WTC11 (cell line): ENCODE measurements at regions not wholly inside any gene's neighbourhood (a gene's known extent, or its start where the extent isn't known, plus 50 kb on each side); places are given as distances from the start of the nearest gene placed in this dataset.
"Not testable (repeated sequence)": the region's sequence is repeated elsewhere in the genome, so short reads cannot be mapped to it uniquely, and the experiment has no call there.

Source experiments
- ATAC-seq: fragments of 200-7000 bp; cut with Tn5 transposase; 2 replicates; pipeline ENCODE4 v1.10.0; 2021; ENCODE audit warnings: mild to moderate bottlenecking, moderate library complexity
- CTCF ChIA-PET: fragments of 300-600 bp; sonication (Branson Sonifier 250); formaldehyde crosslinking; loops from one replicate; lab custom pipeline; 2021; ENCODE audit warnings: antibody characterized with exemption; lab: Charles Lee
- POLR2A ChIA-PET: fragments of 350-600 bp; sonication (Branson Sonifier 250); formaldehyde crosslinking; loops from one replicate; lab custom pipeline; 2021; ENCODE audit warnings: antibody characterized with exemption; lab: Charles Lee
- DNase-seq: peaks from one replicate; pipeline ENCODE4 v3.0.0; 2021; ENCODE audit warnings: low spot score
- H3K27ac Mint-ChIP-seq: 2 replicates; pipeline ENCODE4 v1.8.0; 2021; ENCODE audit warnings: mixed read lengths
- H3K27me3 Mint-ChIP-seq: 2 replicates; pipeline ENCODE4 v1.8.0; 2021; ENCODE audit warnings: low read depth, mild to moderate bottlenecking, moderate library complexity, mixed read lengths
- H3K36me3 Mint-ChIP-seq: 2 replicates; pipeline ENCODE4 v1.8.0; 2021; ENCODE audit warnings: mixed read lengths
- H3K4me1 Mint-ChIP-seq: 2 replicates; pipeline ENCODE4 v1.8.0; 2022; ENCODE audit warnings: mixed read lengths
- H3K4me3 Mint-ChIP-seq: 2 replicates; pipeline ENCODE4 v1.8.0; 2021; ENCODE audit warnings: mild to moderate bottlenecking, moderate library complexity, mixed read lengths
- H3K9me3 Mint-ChIP-seq: 2 replicates; pipeline ENCODE4 v1.8.0; 2021; ENCODE audit warnings: mixed read lengths
- AFF4 ChIP-seq: sonication (generic); formaldehyde crosslinking; IDR thresholded peaks from 2 replicates; pipeline ENCODE4 v1.8.1; 2023; ENCODE audit warnings: mild to moderate bottlenecking, missing genetic modification reagents, borderline replicate concordance
- ATF1 ChIP-seq: sonication (generic); formaldehyde crosslinking; IDR thresholded peaks from 2 replicates; pipeline ENCODE4 v1.8.1; 2023; ENCODE audit warnings: mild to moderate bottlenecking, moderate library complexity, missing genetic modification reagents
- ATF3 ChIP-seq: sonication (generic); formaldehyde crosslinking; conservative IDR thresholded peaks from 2 replicates; pipeline ENCODE4 v1.8.1; 2022; ENCODE audit warnings: mild to moderate bottlenecking, missing genetic modification reagents
- ELF4 ChIP-seq: sonication (generic); formaldehyde crosslinking; IDR thresholded peaks from 2 replicates; pipeline ENCODE4 v1.8.1; 2022; ENCODE audit warnings: low read depth, mild to moderate bottlenecking, moderate library complexity, missing genetic modification reagents
- ETV6 ChIP-seq: sonication (generic); formaldehyde crosslinking; IDR thresholded peaks from 2 replicates; pipeline ENCODE4 v1.8.1; 2022; ENCODE audit warnings: mild to moderate bottlenecking, missing genetic modification reagents
- FOXJ3 ChIP-seq: sonication (generic); formaldehyde crosslinking; IDR thresholded peaks from 2 replicates; pipeline ENCODE4 v1.9.0; 2021; ENCODE audit warnings: missing genetic modification reagents, mild to moderate bottlenecking, borderline replicate concordance
- GABPB1 ChIP-seq: sonication (generic); formaldehyde crosslinking; IDR thresholded peaks from 2 replicates; pipeline ENCODE4 v1.8.1; 2023; ENCODE audit warnings: mild to moderate bottlenecking, missing genetic modification reagents
- HMGA2 ChIP-seq: fragments of 250-450 bp; sonication (Bioruptor Pico); IDR thresholded peaks from 2 replicates; pipeline ENCODE4 v1.4.0; 2021; ENCODE audit warnings: mild to moderate bottlenecking, moderate library complexity
- MXD4 ChIP-seq: fragments of 250-450 bp; sonication (Bioruptor Pico); IDR thresholded peaks from 2 replicates; pipeline ENCODE4 v1.8.0; 2021; ENCODE audit warnings: mild to moderate bottlenecking, moderate library complexity, borderline replicate concordance
- MYBL2 ChIP-seq: sonication (generic); formaldehyde crosslinking; IDR thresholded peaks from 2 replicates; pipeline ENCODE4 v1.8.1; 2023; ENCODE audit warnings: mild to moderate bottlenecking, moderate library complexity, missing genetic modification reagents
- NFYB ChIP-seq: sonication (generic); formaldehyde crosslinking; conservative IDR thresholded peaks from 2 replicates; pipeline ENCODE4 v1.8.0; 2022; ENCODE audit warnings: low read depth, missing genetic modification reagents
- SMAD3 ChIP-seq: sonication (generic); formaldehyde crosslinking; IDR thresholded peaks from 2 replicates; pipeline ENCODE4 v1.8.0; 2022; ENCODE audit warnings: missing genetic modification reagents, mild to moderate bottlenecking, borderline replicate concordance
- STAT6 ChIP-seq: sonication (generic); formaldehyde crosslinking; conservative IDR thresholded peaks from 2 replicates; pipeline ENCODE4 v1.8.1; 2023; ENCODE audit warnings: mild to moderate bottlenecking, low read depth, missing genetic modification reagents, moderate library complexity
- ZBTB43 ChIP-seq: sonication (generic); formaldehyde crosslinking; IDR thresholded peaks from 2 replicates; pipeline ENCODE4 v1.8.1; 2023; ENCODE audit warnings: mild to moderate bottlenecking, missing genetic modification reagents
- ZNF416 ChIP-seq: fragments of 250-450 bp; sonication (Bioruptor Pico); IDR thresholded peaks from 2 replicates; pipeline ENCODE4 v1.9.0; 2021; ENCODE audit warnings: mild to moderate bottlenecking, inconsistent platforms
- ZNF532 ChIP-seq: fragments of 250-450 bp; sonication (Bioruptor Pico); IDR thresholded peaks from 2 replicates; pipeline ENCODE4 v1.9.0; 2021; ENCODE audit warnings: mild to moderate bottlenecking, borderline replicate concordance

- TF ChIP-seq AFF4 (CRISPR knock-in tag) (no peak), HMGA2 (no peak), NFYB (CRISPR knock-in tag) (no peak), ATF3 (CRISPR knock-in tag) (no peak), MYBL2 (no peak), ATF1 (no peak), FOXJ3 (CRISPR knock-in tag) (no peak), ZBTB43 (CRISPR knock-in tag) (no peak)
These were observed 90.7 kb downstream of the TFPI2 start (continued) for GRCh38 chr7:93799750-93800357.

- H3K27ac Mint-ChIP-seq, POLR2A ChIA-PET, CTCF ChIA-PET, H3K36me3 Mint-ChIP-seq, H3K27me3 Mint-ChIP-seq, H3K9me3 Mint-ChIP-seq, ATAC-seq: not testable (repeated sequence)
- Mint-ChIP-seq H3K4me3 (peak overlapping the region; percentile 54), H3K4me1 (peaks cover 14% of the 10 kb centered on the region)
- peak; percentile 31 for DNase-seq
These were observed 97.4 kb downstream of the TFPI2 start for GRCh38 chr7:93793084-93793697.

GRCh38 chr7:93779115-93779514 is 111.4 kb downstream of the TFPI2 start:
- Mint-ChIP-seq H3K27me3 (no peaks in the 10 kb centered on the region), H3K27ac (no peak overlapping the region), H3K9me3 (no peaks in the 10 kb centered on the region), H3K4me3 (no peak overlapping the region), H3K4me1 (no peaks in the 10 kb centered on the region), H3K36me3 (no peaks in the 10 kb centered on the region)
- no peak for DNase-seq
- ChIA-PET POLR2A (no interaction called here), CTCF (no interaction called here)
- ATAC-seq = no peak
- TF ChIP-seq SMAD3 (CRISPR knock-in tag) (no peak), ELF4 (CRISPR knock-in tag) (no peak), ZNF532 (no peak), ZNF416 (CRISPR knock-in tag) (no peak), MXD4 (no peak), AFF4 (CRISPR knock-in tag) (no peak), ETV6 (CRISPR knock-in tag) (no peak), GABPB1 (no peak), STAT6 (CRISPR knock-in tag) (no peak)
